BE2C (cell line): ENCODE measurements at regions not wholly inside any gene's neighbourhood (a gene's known extent, or its start where the extent isn't known, plus 50 kb on each side); places are given as distances from the start of the nearest gene placed in this dataset.
A peak's percentile ranks its signal among the peaks of the same experiment; 100 is the strongest.

Experiments used
- DNase-seq: peaks from one replicate; pipeline ENCODE4 v3.0.0-alpha.2; 2020
- H3K27me3 ChIP-seq: fragments of 250-450 bp; sonication (Bioruptor Pico); 2 replicates; pipeline ENCODE4 v1.5.1; 2020; ENCODE audit warnings: mild to moderate bottlenecking
- H3K36me3 ChIP-seq: fragments of 250-450 bp; sonication (Bioruptor Pico); 2 replicates; pipeline ENCODE4 v1.5.1; 2020; ENCODE audit warnings: mild to moderate bottlenecking
- H3K4me1 ChIP-seq: fragments of 250-450 bp; sonication (Bioruptor Pico); 2 replicates; pipeline ENCODE4 v1.5.1; 2020
- H3K4me3 ChIP-seq: 2 replicates; pipeline ENCODE4 v1.5.1; 2011; ENCODE audit warnings: low read depth, low read length
- H3K9me3 ChIP-seq: fragments of 250-450 bp; sonication (Bioruptor Pico); 2 replicates; pipeline ENCODE4 v1.5.1; 2020
- CTCF ChIP-seq: IDR thresholded peaks from 2 replicates; pipeline ENCODE4 v1.5.1; 2012; ENCODE audit warnings: mild to moderate bottlenecking, low read depth, low read length

- DNase-seq, result no peak
- TF ChIP-seq CTCF, result no peak
- H3K4me1 ChIP-seq, result no peaks in the 10 kb centered on the region
- H3K9me3 ChIP-seq, result no peaks in the 10 kb centered on the region
- H3K36me3 ChIP-seq, result no peaks in the 10 kb centered on the region
- H3K27me3 ChIP-seq, result no peaks in the 10 kb centered on the region
- H3K4me3 ChIP-seq, result no peak overlapping the region
Measured at GRCh38 chr4:63637270-63637669, 772.0 kb downstream of the TECRL start.

- TF ChIP-seq CTCF, result no peak
- Histone ChIP-seq H3K4me1 (no peaks in the 10 kb centered on the region), H3K4me3 (no peak overlapping the region), H3K36me3 (no peaks in the 10 kb centered on the region), H3K9me3 (no peaks in the 10 kb centered on the region), H3K27me3 (no peaks in the 10 kb centered on the region)
- DNase-seq, result no peak
Measured at GRCh38 chr4:63632858-63633257, 776.4 kb downstream of the TECRL start.

- Histone ChIP-seq H3K9me3 (no peaks in the 10 kb centered on the region), H3K4me1 (peaks cover 21% of the 10 kb centered on the region), H3K36me3 (no peaks in the 10 kb centered on the region), H3K4me3 (no peak overlapping the region), H3K27me3 (no peaks in the 10 kb centered on the region)
- no peak for TF ChIP-seq CTCF
- peak; percentile 67 for DNase-seq
Measured at GRCh38 chr4:63620271-63620670, 789.0 kb downstream of the TECRL start.

GRCh38 chr4:63619771-63620170 is 789.5 kb downstream of the TECRL start:
- H3K9me3 ChIP-seq, result no peaks in the 10 kb centered on the region
- H3K27me3 ChIP-seq, result no peaks in the 10 kb centered on the region
- DNase-seq, result no peak
- TF ChIP-seq CTCF, result no peak
- no peak overlapping the region for H3K4me3 ChIP-seq
- peaks cover 21% of the 10 kb centered on the region for H3K4me1 ChIP-seq
- H3K36me3 ChIP-seq, result no peaks in the 10 kb centered on the region

GRCh38 chr4:63618883-63619718 is 790.1 kb downstream of the TECRL start:
- Histone ChIP-seq H3K9me3 (no peaks in the 10 kb centered on the region), H3K4me3 (no peak overlapping the region), H3K36me3 (no peaks in the 10 kb centered on the region), H3K27me3 (no peaks in the 10 kb centered on the region), H3K4me1 (peaks cover 21% of the 10 kb centered on the region)
- no peak for TF ChIP-seq CTCF
- no peak for DNase-seq

GRCh38 chr4:63607169-63607872 is 801.9 kb downstream of the TECRL start:
- no peak for DNase-seq
- Histone ChIP-seq H3K4me3 (no peak overlapping the region), H3K27me3 (no peaks in the 10 kb centered on the region), H3K4me1 (no peaks in the 10 kb centered on the region), H3K9me3 (no peaks in the 10 kb centered on the region), H3K36me3 (no peaks in the 10 kb centered on the region)
- TF ChIP-seq CTCF, result no peak
